ENCODE measurements at regions not wholly inside any gene's neighbourhood (a gene's known extent, or its start where the extent isn't known, plus 50 kb on each side); places are given as distances from the start of the nearest gene placed in this dataset.
A peak's percentile ranks its signal among the peaks of the same experiment; 100 is the strongest.
"Not testable (repeated sequence)": the region's sequence is repeated elsewhere in the genome, so short reads cannot be mapped to it uniquely, and the experiment has no call there.

DNA sequence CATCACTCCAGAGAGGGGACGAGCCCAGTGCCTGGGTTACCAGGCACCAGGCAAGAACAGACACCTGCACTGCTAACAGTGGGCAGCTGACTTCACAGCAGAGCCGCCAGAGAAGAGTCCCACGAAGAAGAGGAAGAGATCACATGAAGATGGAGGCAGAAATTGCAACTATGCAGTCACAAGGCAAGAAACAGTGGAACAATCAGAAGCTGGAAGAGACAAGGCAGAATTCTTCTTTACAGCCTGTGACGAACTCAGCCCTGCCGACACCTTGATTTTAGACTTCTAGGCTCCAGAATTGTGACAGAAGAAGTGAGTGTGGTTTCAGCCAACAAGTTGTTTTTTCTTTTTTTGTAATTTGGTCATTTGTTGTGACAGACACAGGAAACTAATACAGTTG, 59.2 kb downstream of the IL12A start:
- ATAC-seq (replicated peaks) (no peak), DNase-seq (no peak)
- Mint-ChIP-seq H3K4me3 (no peak overlapping the region), H3K4me1 (no peaks in the 10 kb centered on the region), H3K36me3 (no peaks in the 10 kb centered on the region), H3K27ac (no peak overlapping the region), H3K9me3 (peaks cover 2 to 6% of the 10 kb centered on the region in 2 donors), H3K27me3 (peaks cover 3 to 10% of the 10 kb centered on the region in 2 donors)

DNA sequence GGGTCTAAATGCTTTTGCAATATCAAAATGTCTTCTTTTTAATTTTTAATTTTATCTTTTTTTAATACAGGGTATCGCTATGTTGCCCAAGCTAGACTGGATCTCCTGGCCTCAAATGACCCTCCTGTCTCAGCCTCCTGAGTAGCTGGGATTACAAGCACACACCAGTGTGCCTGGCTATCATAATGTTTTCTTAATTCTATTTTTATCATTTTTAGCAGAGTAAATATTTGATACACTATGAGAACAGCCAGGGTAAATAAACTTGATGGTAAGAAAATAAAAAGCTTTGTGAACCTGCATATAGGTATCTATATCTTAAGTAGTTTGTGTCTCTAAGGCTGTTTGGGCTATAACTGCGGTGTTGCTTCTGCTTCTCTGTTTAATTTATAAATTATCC, 60.4 kb downstream of the IL12A start:
- Mint-ChIP-seq H3K4me1 (no peaks in the 10 kb centered on the region), H3K27me3 (peaks cover 3 to 7% of the 10 kb centered on the region in 2 donors), H3K9me3 (peaks cover 0 to under 1% of the 10 kb centered on the region in 2 donors), H3K36me3 (no peaks in the 10 kb centered on the region), H3K4me3 (no peak overlapping the region), H3K27ac (no peak overlapping the region)
- ATAC-seq (replicated peaks) (no peak), DNase-seq (no peak)

DNA sequence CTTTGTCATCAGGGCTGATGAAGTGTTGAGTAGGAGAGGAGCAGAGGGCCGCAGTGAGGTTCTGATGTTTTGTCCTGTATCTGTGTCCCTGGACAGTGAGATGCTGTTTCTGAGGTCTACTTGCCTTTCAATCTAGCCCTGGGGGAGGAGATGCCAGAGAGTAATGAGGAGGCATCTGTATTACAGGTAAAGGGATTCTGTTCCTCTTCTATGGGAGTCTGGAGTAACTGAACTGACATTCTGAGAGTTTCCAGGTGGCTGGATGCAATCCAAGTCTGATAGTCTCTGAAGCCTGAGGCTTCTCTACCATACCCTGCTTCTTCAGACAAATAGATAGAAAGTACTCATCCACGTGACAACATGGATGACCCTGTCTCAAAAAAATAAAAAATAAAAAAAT, 60.9 kb downstream of the IL12A start:
- Mint-ChIP-seq H3K36me3 (no peaks in the 10 kb centered on the region), H3K9me3 (no peaks in the 10 kb centered on the region), H3K4me1 (no peaks in the 10 kb centered on the region), H3K27ac (peak overlapping the region; percentile 25), H3K27me3 (peaks cover 3 to 6% of the 10 kb centered on the region in 2 donors), H3K4me3 (no peak overlapping the region)
- ATAC-seq (replicated peaks) (no peak), DNase-seq (no peak)

DNA sequence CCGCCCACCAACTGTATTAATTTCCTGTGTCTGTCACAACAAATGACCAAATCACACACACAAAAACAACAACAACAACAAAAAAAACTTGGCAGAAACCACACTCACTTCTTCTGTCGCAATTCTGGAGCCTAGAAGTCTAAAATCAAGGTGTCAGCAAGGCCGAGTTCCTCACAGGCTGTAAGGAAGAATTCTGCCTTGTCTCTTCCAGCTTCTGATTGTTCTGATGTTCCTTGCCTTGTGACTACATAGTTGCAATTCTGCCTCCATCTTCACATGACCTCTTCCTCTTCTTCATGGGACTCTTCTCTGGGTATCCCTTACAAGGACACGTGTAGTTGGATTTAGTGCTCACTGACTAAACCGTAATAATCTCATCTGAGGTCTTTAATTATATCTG, 61.4 kb downstream of the IL12A start:
- Mint-ChIP-seq H3K27me3 (peaks cover 3 to 6% of the 10 kb centered on the region in 2 donors), H3K9me3 (no peaks in the 10 kb centered on the region), H3K4me3 (no peak overlapping the region), H3K27ac (no peak overlapping the region), H3K4me1 (no peaks in the 10 kb centered on the region), H3K36me3 (no peaks in the 10 kb centered on the region)
- DNase-seq = no peak
- ATAC-seq (replicated peaks) = no peak

DNA sequence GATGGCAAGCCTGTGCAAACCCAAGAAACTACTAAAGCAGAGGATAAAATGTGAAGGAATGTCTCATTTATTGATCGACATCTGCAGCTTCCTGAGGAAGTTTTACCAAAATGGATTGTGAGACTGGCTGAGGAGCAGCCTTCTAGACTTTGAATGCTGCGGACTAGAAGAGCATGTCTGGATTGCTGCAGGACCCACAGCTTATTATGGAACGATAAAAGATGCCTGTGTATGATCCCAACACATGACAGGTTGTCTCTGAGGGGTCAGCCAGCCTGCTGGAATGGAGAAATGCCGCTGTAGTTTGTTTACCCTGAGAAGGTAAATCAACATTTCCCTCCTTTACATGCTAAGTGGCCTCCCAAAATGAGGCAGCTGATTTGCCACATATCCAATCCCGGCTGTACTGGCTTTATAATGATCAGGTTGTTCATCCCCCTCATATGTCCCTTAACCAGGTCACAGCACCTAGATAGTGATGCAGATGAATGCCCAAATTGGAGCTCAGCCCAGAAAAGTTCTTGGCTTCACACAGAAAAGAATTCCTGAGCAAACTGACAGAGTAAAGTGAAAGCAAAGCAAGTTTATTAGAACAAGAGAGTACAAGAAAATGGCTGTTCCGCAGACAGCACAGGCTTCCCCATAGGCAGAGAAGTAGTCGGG, 63.9 kb downstream of the IL12A start:
- no peaks in the 10 kb centered on the region for H3K9me3 Mint-ChIP-seq
- H3K27ac Mint-ChIP-seq = no peak overlapping the region
- H3K36me3 Mint-ChIP-seq = no peaks in the 10 kb centered on the region
- peaks cover 3 to 6% of the 10 kb centered on the region in 2 donors for H3K27me3 Mint-ChIP-seq
- no peak for DNase-seq
- no peak overlapping the region for H3K4me3 Mint-ChIP-seq
- no peak for ATAC-seq (replicated peaks)
- H3K4me1 Mint-ChIP-seq = no peaks in the 10 kb centered on the region

DNA sequence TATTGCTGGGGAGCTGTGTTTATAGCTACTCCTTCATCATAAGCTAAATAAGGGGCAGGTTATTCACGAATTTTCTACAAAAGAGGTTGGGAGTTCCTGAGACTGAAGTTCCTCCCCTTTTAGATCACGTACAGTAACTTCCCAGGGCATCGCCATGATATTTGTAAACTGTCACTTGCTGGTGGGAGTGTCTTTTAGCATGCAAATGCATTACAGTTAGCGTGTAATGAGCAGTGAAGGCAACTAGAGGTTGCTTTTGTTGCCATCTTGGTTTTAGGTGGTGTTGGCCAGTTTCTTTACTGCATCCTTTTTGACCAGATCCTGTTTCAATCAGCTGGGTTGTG, 64.4 kb downstream of the IL12A start:
- Mint-ChIP-seq H3K36me3 (no peaks in the 10 kb centered on the region), H3K27ac (no peak overlapping the region), H3K27me3 (peaks cover 3 to 6% of the 10 kb centered on the region in 2 donors), H3K9me3 (no peaks in the 10 kb centered on the region), H3K4me3 (no peak overlapping the region), H3K4me1 (no peaks in the 10 kb centered on the region)
- DNase-seq (no peak), ATAC-seq (replicated peaks) (no peak)

DNA sequence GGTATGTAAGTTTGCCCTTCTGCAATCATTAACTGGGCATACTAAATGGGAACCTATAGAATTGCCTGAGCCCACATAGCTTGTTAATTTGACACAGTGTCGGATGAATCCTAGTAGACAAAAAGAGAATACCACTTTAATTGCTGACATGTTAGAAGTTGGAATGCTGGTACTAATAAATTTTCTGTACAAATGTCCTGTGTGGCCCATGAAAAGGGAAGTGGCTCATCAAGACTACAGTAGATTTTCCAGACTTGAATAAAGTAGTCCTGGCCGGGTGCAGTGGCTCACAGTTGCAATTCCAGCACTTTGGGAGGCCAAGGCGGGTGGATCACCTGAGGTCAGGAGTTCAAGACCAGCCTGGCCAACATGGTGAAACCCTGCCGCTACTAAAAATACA, 66.2 kb downstream of the IL12A start:
- H3K4me1 Mint-ChIP-seq; H3K27ac Mint-ChIP-seq; H3K4me3 Mint-ChIP-seq; H3K9me3 Mint-ChIP-seq; H3K36me3 Mint-ChIP-seq; H3K27me3 Mint-ChIP-seq; ATAC-seq (replicated peaks); DNase-seq: not testable (repeated sequence)

DNA sequence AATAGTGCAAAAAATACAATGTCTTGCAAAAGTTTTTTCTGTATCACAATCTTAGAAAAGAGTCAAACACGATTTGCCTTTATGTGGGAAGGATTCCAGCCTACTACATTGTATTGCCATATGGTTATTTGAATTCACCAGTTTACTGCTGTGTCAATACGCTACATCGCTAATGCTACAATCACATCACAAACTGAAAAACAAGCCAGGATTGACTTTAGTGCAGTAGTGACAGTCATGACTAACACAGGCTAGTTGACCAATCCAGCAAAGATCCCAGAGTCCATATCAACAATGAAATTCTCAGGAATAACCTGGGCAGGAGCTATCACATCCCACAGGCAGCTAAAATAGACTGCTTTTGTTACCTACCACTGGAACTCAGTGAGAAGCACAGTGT, 67.0 kb downstream of the IL12A start:
- Mint-ChIP-seq H3K4me3 (no peak overlapping the region), H3K27ac (no peak overlapping the region), H3K4me1 (no peaks in the 10 kb centered on the region), H3K27me3 (peaks cover 3 to 6% of the 10 kb centered on the region in 2 donors), H3K36me3 (no peaks in the 10 kb centered on the region), H3K9me3 (no peaks in the 10 kb centered on the region)
- DNase-seq = no peak
- no peak for ATAC-seq (replicated peaks)

DNA sequence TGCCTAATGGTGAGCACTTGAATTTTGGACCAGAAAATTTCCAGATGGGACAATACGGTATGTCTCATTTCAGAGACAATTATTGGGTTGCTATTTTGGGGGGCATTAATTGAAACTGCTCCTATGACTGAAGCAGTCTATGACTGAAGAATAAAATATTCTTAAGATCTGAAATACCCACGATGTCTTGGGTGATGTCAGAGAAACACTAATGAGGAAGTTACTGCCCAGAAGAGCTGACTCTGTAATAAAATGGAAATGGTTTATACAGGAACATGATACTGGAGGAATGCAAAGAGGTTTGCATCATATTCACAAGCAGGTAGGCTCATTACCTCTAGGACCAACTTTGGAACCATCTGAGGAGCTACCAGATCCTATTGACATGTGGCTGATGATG, 68.7 kb downstream of the IL12A start:
- H3K4me3 Mint-ChIP-seq = no peak overlapping the region
- H3K36me3 Mint-ChIP-seq = no peaks in the 10 kb centered on the region
- peaks cover 0 to 6% of the 10 kb centered on the region in 2 donors for H3K27me3 Mint-ChIP-seq
- H3K4me1 Mint-ChIP-seq = no peaks in the 10 kb centered on the region
- DNase-seq = no peak
- no peak overlapping the region for H3K27ac Mint-ChIP-seq
- ATAC-seq (replicated peaks) = no peak
- H3K9me3 Mint-ChIP-seq = peaks cover 0 to 4% of the 10 kb centered on the region in 2 donors

DNA sequence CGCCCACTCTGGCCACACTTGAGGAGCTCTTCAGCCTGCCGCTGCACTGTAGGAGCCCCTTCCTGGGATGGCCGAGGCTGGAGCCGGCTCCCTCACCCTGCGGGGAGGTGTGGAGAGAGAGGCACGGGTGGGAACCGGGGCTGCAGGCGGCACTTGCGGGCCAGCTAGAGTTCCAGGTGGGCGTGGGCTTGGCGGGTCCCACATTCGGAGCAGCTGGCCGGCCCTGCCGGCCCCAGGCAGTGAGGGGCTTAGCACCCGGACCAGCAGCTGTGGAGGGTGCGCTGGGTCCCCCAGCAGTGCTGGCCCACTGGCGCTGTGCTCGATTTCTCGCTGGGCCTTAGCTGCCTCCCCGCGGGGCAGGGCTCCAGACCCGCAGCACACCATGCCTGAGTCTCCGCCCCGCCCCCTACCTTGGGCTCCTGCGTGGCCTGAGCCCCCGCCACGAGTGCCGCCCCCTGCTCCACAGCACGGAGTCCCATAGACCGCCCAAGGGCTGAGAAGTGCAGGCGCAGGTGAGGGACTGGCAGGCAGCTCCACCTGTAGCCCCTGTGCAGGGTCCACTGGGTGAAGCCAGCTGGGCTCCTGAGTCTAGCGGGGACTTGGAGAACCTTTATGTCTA, 71.9 kb downstream of the IL12A start:
- ATAC-seq (replicated peaks) (no peak), DNase-seq (no peak)
- Mint-ChIP-seq H3K4me3 (no peak overlapping the region), H3K27ac (no peak overlapping the region), H3K36me3 (no peaks in the 10 kb centered on the region), H3K9me3 (peaks cover 0 to 4% of the 10 kb centered on the region in 2 donors), H3K27me3 (no peaks in the 10 kb centered on the region), H3K4me1 (peaks cover 0 to 3% of the 10 kb centered on the region in 2 donors)

DNA sequence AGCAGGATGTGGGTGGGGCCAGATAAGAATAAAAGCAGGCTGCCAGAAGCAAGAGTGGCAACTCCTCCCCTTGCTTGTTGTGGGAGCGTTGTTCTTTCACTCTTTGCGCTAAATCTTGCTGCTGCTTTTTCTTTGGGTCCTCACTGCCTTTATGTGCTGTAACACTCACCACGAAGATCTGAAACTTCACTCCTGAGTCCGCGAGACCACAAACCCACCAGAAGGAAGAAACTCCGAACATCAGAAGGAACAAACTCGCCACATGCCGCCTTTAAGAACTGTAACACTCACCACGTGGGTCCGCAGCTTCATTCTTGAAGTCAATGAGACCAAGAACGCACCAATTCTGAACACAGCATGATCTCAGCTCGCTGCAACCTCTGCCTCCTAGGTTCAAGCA, 72.9 kb downstream of the IL12A start:
- DNase-seq (no peak), ATAC-seq (replicated peaks) (no peak)
- no peak overlapping the region for H3K4me3 Mint-ChIP-seq
- H3K9me3 Mint-ChIP-seq = peaks cover 0 to 4% of the 10 kb centered on the region in 2 donors
- no peaks in the 10 kb centered on the region for H3K36me3 Mint-ChIP-seq
- no peaks in the 10 kb centered on the region for H3K27me3 Mint-ChIP-seq
- H3K4me1 Mint-ChIP-seq = peaks cover 0 to 3% of the 10 kb centered on the region in 2 donors
- no peak overlapping the region for H3K27ac Mint-ChIP-seq

DNA sequence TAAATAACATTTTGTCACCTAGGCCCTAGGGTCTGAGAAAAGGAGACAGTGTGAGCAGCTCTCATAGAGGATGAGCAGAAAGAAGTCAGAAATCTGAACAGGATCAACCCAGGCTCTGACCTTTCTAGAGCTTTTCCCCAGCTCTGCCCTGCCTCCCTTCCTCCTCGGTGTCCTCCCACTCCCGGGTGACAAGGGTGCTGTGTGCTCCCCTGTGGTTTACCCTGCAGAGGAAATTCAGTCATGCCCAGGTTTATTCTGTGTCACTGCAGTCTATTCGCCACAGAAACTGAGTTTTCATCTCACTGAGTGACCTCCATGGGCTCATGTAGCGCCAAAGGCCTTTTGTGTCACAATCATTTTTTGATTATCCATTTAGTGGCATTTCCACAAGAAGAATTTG, 76.6 kb downstream of the IL12A start:
- Mint-ChIP-seq H3K27ac (no peak overlapping the region), H3K9me3 (peaks cover 0 to 4% of the 10 kb centered on the region in 2 donors), H3K27me3 (no peaks in the 10 kb centered on the region), H3K36me3 (no peaks in the 10 kb centered on the region), H3K4me3 (no peak overlapping the region), H3K4me1 (peaks cover 0 to 3% of the 10 kb centered on the region in 2 donors)
- DNase-seq (no peak), ATAC-seq (replicated peaks) (peak; percentile 36 to 38)

DNA sequence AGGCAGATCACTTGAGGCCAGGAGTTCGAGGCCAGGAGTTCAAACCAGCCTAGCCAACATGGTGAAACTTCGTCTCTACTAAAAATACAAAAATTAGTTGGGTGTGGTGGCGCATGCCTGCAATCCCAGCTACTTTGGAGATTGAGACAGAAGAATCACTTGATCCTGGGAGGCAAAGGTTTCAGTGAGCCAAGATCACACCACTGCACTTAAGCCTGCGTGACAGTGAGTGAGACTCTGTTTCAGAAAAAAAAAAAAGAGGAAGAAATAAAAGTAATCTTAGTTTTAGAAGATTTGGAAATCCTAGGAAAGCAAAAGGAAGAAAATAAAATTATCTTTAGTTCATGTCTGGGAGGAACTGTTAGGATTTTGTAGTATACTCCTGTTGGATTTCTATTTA, 77.2 kb downstream of the IL12A start:
- no peak overlapping the region for H3K27ac Mint-ChIP-seq
- no peak for ATAC-seq (replicated peaks)
- peaks cover 0 to 3% of the 10 kb centered on the region in 2 donors for H3K4me1 Mint-ChIP-seq
- no peaks in the 10 kb centered on the region for H3K36me3 Mint-ChIP-seq
- DNase-seq = no peak
- H3K9me3 Mint-ChIP-seq = peaks cover 0 to 4% of the 10 kb centered on the region in 2 donors
- H3K4me3 Mint-ChIP-seq = no peak overlapping the region
- H3K27me3 Mint-ChIP-seq = no peaks in the 10 kb centered on the region

DNA sequence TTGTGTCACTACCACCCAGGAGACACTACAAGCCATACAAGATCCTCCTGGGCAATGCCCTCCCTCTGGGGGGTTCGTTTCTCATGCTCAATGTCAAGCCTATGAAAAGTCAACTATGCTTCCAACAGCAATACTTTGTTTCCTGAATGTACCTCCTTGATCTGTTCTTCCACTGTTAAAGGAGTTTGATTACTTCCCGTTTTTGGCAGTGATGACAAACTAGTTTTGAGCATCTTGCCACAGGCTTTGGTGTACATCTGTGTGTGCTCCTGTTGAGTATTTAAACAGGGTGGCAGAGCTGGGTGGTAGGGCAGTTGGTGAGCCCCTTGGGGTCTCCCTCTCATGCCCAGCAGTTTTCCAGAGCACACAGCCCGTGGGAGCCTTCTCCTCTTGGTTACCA, 81.4 kb downstream of the IL12A start:
- Mint-ChIP-seq H3K9me3 (no peaks in the 10 kb centered on the region), H3K27me3 (no peaks in the 10 kb centered on the region), H3K27ac (no peak overlapping the region), H3K4me3 (no peak overlapping the region), H3K36me3 (no peaks in the 10 kb centered on the region), H3K4me1 (peaks cover 0 to 3% of the 10 kb centered on the region in 2 donors)
- DNase-seq (no peak), ATAC-seq (replicated peaks) (no peak)

DNA sequence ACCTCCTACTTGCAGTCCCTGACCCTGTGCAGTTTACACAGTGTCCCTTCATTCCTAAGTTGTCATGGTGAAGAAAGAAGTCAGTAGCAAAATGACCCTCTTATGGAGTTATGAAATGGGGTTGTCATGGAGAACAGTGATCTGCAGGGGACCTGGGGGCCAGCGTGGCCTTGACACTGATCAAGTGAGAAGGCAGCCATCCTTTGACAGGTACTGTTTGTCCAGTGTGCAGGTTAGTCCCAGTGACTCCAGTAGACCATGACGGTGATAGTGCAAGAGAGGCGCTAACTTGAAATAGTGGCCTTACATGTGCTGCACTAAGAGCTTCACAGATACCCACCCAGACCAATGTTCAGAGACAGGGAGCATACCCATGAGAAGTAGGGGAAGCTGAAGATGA, 87.9 kb downstream of the IL12A start:
- H3K4me3 Mint-ChIP-seq = no peak overlapping the region
- ATAC-seq (replicated peaks) (no peak), DNase-seq (no peak)
- no peak overlapping the region for H3K27ac Mint-ChIP-seq
- H3K4me1 Mint-ChIP-seq = no peaks in the 10 kb centered on the region
- H3K9me3 Mint-ChIP-seq = no peaks in the 10 kb centered on the region
- no peaks in the 10 kb centered on the region for H3K36me3 Mint-ChIP-seq
- H3K27me3 Mint-ChIP-seq = no peaks in the 10 kb centered on the region

All from stimulated activated naive B cell treated with anti-CD40 and anti-IgM and Interleukin-4, amounts not matched to agents 10 μg/mL and 1 μg/mL and 100 μg/mL, for 72 hours (primary cell).